GM12873 (cell line): ENCODE measurements at regions not wholly inside any gene's neighbourhood (a gene's known extent, or its start where the extent isn't known, plus 50 kb on each side); places are given as distances from the start of the nearest gene placed in this dataset.

Source experiments
- TF ChIP-seq, protein P1 (sequence below): IDR thresholded peaks from 2 replicates; pipeline ENCODE4 v1.5.1; 2012; ENCODE audit warnings: low read depth, mild to moderate bottlenecking, moderate library complexity, low read length, control low read depth; ENCODE audit not compliant: insufficient read depth; ENCODE audit errors: missing control alignments

DNA sequence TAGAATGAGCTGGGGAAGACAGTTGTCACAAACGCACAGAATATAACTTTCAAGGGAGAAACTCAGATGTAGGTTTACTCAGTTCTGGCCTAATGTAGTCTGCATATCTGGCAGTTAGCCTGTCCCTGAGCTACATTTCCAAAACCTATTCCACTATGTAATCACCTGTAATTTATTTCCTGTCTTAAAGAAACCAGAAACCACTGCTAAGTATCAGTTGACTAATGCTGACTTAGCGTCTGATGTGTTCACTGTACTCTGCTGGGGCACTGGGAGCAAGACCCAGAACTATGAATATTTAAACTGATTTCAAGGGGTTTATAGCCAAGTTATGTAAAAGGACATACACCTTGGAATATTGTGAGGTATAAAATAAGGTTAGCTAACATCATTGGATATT lies 1995.2 kb upstream of the PIK3C3 start:
- TF ChIP-seq, protein P1, sequence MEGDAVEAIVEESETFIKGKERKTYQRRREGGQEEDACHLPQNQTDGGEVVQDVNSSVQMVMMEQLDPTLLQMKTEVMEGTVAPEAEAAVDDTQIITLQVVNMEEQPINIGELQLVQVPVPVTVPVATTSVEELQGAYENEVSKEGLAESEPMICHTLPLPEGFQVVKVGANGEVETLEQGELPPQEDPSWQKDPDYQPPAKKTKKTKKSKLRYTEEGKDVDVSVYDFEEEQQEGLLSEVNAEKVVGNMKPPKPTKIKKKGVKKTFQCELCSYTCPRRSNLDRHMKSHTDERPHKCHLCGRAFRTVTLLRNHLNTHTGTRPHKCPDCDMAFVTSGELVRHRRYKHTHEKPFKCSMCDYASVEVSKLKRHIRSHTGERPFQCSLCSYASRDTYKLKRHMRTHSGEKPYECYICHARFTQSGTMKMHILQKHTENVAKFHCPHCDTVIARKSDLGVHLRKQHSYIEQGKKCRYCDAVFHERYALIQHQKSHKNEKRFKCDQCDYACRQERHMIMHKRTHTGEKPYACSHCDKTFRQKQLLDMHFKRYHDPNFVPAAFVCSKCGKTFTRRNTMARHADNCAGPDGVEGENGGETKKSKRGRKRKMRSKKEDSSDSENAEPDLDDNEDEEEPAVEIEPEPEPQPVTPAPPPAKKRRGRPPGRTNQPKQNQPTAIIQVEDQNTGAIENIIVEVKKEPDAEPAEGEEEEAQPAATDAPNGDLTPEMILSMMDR: no peak

DNA sequence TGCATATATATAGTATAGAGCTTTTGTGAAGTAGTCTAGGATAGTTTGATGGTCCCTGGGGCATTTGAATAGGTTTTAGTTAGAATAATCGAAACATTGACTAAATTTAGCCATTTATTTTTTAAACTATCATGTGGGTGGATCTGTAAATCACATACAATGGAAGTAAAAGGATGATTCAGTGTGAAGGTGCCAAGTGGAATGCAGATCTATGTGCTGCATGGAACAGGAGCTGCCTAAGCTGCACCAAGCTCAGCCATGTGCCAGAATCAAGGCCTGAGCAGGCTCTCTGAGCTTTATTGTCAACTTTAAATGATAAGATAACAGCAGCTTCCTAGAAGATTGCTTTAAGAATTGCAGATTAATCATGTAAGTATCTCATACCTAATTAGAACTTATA lies 1996.2 kb upstream of the PIK3C3 start:
- TF ChIP-seq, protein P1: no peak

DNA sequence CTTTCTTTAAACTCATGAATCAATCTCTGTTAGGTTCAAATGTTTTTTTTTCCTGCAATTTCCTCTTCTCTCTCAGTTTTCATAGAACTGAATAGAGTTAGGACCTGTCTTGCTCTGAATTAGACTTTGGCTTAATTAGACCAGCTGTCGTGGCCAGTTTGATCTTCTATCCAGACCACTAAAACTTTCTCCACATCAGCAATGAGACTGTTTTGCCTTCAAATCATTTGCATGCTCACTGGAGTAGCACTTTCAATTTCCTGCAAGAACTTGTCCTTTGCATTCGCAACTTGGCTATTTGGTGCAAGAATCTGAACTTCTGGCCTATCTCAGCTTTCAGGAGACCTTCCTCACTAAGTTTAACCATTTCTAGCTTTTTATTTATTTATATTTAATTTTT lies 2002.2 kb upstream of the PIK3C3 start:
- TF ChIP-seq, protein P1: no peak

DNA sequence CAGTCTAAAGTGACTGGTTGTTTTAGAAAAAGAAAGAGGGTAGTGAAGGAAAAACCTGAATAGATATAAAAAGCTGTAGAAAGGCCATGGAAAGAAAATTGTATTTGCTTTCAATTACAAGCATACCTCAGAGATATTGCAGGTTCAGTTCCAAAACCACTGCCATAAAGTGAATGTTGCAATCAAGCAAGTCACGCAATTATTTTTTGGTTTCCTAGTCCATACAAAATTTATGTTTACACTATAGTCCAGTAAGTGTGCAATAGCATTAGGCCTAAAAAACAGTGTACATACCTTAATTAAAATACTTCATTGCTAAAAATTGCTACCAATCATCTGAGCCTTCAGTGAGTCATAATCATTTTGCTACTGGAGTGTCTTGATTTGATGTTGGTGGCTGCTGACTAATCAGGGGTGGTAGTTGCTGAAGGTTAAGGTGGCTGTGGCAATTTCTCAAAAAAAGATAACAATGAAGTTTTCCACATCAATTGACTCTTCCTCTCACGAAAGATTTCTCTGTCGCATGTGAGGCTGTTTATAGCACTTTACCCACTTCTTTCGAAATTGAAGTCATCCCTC lies 2003.8 kb upstream of the PIK3C3 start:
- TF ChIP-seq, protein P1: no peak

DNA sequence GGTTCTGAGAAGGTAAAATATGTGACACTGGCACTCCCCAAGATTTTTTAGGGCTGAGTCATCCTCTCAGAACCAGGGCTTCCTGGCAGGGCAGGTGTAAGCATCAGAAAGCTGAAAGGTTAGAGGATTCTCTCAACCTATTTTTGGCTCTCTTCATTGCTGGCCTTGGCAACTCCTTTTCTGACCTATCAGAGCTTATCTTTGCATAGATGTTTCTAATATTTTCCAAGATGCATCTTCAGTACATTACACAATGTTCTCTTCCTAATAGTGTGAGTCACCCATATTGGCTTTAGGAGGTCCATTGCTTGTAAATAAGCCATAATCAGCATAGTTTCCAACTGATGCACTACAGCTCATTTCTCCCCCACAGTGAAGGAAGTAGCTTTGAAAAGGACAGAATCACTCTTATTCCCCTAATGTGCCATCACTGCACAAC lies 2008.4 kb upstream of the PIK3C3 start:
- TF ChIP-seq, protein P1: no peak

DNA sequence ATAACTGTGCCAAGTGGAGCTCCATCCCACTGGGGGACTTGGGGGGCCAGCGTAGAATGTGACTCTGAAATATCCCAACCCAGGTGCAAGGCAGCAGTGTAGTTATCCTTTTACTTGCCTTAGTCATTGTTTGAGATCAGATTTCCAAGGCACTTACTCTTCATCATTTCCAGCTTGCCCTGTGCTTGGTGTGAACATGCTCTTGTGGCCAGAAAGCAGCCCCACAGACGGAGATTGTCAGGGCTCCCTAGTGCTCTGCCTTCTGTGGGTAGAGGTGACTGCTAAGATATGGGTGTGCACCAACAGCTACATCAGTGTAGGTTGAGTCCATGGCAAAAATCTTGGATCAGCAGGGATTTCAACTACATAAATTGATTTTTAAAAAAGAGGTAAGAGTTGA lies 2010.0 kb upstream of the PIK3C3 start:
- TF ChIP-seq, protein P1: no peak

DNA sequence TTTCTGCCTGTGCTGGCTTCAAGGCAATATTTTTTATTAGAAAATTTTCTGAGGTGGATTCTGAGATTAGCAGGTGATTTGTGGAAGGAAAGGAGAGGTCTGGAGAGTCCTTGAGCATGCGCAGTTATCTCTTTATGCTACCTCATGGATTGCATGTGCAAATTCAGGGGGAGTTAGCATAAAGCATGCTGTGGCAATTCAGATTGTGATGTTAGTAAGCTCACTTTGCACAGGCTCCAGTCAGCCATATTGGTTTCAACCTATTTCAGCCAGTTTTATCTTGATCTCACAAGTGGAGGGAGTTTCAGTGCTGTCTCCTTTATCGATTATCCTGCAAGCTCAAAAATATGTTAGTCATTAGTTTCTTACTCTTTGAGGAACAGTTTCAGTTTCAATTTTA lies 2012.3 kb upstream of the PIK3C3 start:
- TF ChIP-seq, protein P1: no peak
